Loucy (cell line): ENCODE measurements at regions not wholly inside any gene's neighbourhood (a gene's known extent, or its start where the extent isn't known, plus 50 kb on each side); places are given as distances from the start of the nearest gene placed in this dataset.

Experiments
- EZH2phosphoT487 ChIP-seq: fragments of 200-600 bp; IDR thresholded peaks from 2 replicates; pipeline ENCODE4 v1.6.1; 2018; ENCODE audit warnings: antibody characterized with exemption, mild to moderate bottlenecking, moderate library complexity, borderline replicate concordance
- TF ChIP-seq, protein P1 (sequence below): fragments of 200-600 bp; sonication (generic); conservative IDR thresholded peaks from 2 replicates; pipeline ENCODE4 v1.5.1; 2014; ENCODE audit warnings: mild to moderate bottlenecking, antibody characterized with exemption, low read length

DNA sequence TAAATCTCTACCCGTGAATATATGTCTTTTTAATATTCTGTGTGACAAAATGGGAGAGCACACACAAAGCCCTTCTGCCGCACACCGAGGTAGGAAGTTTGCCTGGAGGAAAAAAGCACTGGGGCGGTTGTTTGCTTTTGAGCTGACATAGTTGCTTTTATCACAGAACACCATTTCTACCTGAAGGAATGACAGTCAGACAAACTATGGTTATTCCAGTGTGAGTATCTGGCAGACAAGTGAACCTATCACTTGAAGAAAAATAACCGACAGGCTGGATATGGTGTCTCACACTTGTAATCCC, 67.6 kb upstream of the SERTAD2 start:
- TF ChIP-seq, protein P1, sequence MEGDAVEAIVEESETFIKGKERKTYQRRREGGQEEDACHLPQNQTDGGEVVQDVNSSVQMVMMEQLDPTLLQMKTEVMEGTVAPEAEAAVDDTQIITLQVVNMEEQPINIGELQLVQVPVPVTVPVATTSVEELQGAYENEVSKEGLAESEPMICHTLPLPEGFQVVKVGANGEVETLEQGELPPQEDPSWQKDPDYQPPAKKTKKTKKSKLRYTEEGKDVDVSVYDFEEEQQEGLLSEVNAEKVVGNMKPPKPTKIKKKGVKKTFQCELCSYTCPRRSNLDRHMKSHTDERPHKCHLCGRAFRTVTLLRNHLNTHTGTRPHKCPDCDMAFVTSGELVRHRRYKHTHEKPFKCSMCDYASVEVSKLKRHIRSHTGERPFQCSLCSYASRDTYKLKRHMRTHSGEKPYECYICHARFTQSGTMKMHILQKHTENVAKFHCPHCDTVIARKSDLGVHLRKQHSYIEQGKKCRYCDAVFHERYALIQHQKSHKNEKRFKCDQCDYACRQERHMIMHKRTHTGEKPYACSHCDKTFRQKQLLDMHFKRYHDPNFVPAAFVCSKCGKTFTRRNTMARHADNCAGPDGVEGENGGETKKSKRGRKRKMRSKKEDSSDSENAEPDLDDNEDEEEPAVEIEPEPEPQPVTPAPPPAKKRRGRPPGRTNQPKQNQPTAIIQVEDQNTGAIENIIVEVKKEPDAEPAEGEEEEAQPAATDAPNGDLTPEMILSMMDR, result no peak
- no peak for TF ChIP-seq EZH2phosphoT487
